ENCODE measurements at regions not wholly inside any gene's neighbourhood (a gene's known extent, or its start where the extent isn't known, plus 50 kb on each side); places are given as distances from the start of the nearest gene placed in this dataset.

GRCh38 chr12:107826276-107826675, 51.8 kb downstream of the ASCL4 start:
- H3K36me3 ChIP-seq (ENCODE audit: control insufficient read depth, insufficient read depth, low read length): no peaks in the 10 kb centered on the region
- H3K4me3 ChIP-seq (ENCODE audit: low read length): no peak overlapping the region
- peaks cover 4% of the 10 kb centered on the region for H3K9me3 ChIP-seq (ENCODE audit: control insufficient read depth, low read depth, low read length)
- no peak overlapping the region for H3K27ac ChIP-seq (ENCODE audit: low read length)
- 97% methylated on average over 5 of the region's 9 CpGs for WGBS (ENCODE audit: insufficient coverage, low lambda C conversion rate)
- DNase-seq: no peak
- H3K27me3 ChIP-seq (ENCODE audit: control insufficient read depth, insufficient read depth, low read length): no peaks in the 10 kb centered on the region
- H3K4me1 ChIP-seq (ENCODE audit: control insufficient read depth, insufficient read depth, low read length): no peaks in the 10 kb centered on the region

GRCh38 chr12:107829271-107829670, 54.8 kb downstream of the ASCL4 start:
- H3K27ac ChIP-seq (ENCODE audit: low read length): no peak overlapping the region
- WGBS (ENCODE audit: insufficient coverage, low lambda C conversion rate): no CpG with 5 or more reads among the region's 1 CpG
- H3K9me3 ChIP-seq (ENCODE audit: control insufficient read depth, low read depth, low read length): peaks cover 4% of the 10 kb centered on the region
- H3K36me3 ChIP-seq (ENCODE audit: control insufficient read depth, insufficient read depth, low read length): no peaks in the 10 kb centered on the region
- no peak for DNase-seq
- H3K4me1 ChIP-seq (ENCODE audit: control insufficient read depth, insufficient read depth, low read length): no peaks in the 10 kb centered on the region
- no peak overlapping the region for H3K4me3 ChIP-seq (ENCODE audit: low read length)
- H3K27me3 ChIP-seq (ENCODE audit: control insufficient read depth, insufficient read depth, low read length): peaks cover 3% of the 10 kb centered on the region

- no peak for DNase-seq
- WGBS (ENCODE audit: insufficient coverage, low lambda C conversion rate): no CpG with 5 or more reads among the region's 4 CpGs
- Histone ChIP-seq H3K4me3 (ENCODE audit: low read length) (no peak overlapping the region), H3K36me3 (ENCODE audit: control insufficient read depth, insufficient read depth, low read length) (no peaks in the 10 kb centered on the region), H3K9me3 (ENCODE audit: control insufficient read depth, low read depth, low read length) (no peaks in the 10 kb centered on the region), H3K27ac (ENCODE audit: low read length) (no peak overlapping the region), H3K27me3 (ENCODE audit: control insufficient read depth, insufficient read depth, low read length) (peaks cover 8% of the 10 kb centered on the region), H3K4me1 (ENCODE audit: control insufficient read depth, insufficient read depth, low read length) (no peaks in the 10 kb centered on the region)
Observed at GRCh38 chr12:107832441-107832840, 57.9 kb downstream of the ASCL4 start.

GRCh38 chr12:107840186-107840585, 65.7 kb downstream of the ASCL4 start:
- Histone ChIP-seq H3K4me1 (ENCODE audit: control insufficient read depth, insufficient read depth, low read length) (no peaks in the 10 kb centered on the region), H3K27ac (ENCODE audit: low read length) (no peak overlapping the region), H3K36me3 (ENCODE audit: control insufficient read depth, insufficient read depth, low read length) (no peaks in the 10 kb centered on the region), H3K9me3 (ENCODE audit: control insufficient read depth, low read depth, low read length) (peaks cover 7% of the 10 kb centered on the region), H3K27me3 (ENCODE audit: control insufficient read depth, insufficient read depth, low read length) (peaks cover 42% of the 10 kb centered on the region), H3K4me3 (ENCODE audit: low read length) (no peak overlapping the region)
- DNase-seq: no peak
- no CpG with 5 or more reads among the region's 1 CpG for WGBS (ENCODE audit: insufficient coverage, low lambda C conversion rate)

GRCh38 chr12:107843351-107844311, 69.1 kb downstream of the ASCL4 start:
- Histone ChIP-seq H3K27ac (ENCODE audit: low read length) (no peak overlapping the region), H3K27me3 (ENCODE audit: control insufficient read depth, insufficient read depth, low read length) (peaks cover 68% of the 10 kb centered on the region), H3K4me3 (ENCODE audit: low read length) (no peak overlapping the region), H3K36me3 (ENCODE audit: control insufficient read depth, insufficient read depth, low read length) (no peaks in the 10 kb centered on the region), H3K9me3 (ENCODE audit: control insufficient read depth, low read depth, low read length) (peaks cover 7% of the 10 kb centered on the region), H3K4me1 (ENCODE audit: control insufficient read depth, insufficient read depth, low read length) (no peaks in the 10 kb centered on the region)
- peak in 1 of 2 donors; percentile 2 for DNase-seq
- WGBS (ENCODE audit: insufficient coverage, low lambda C conversion rate): no CpG with 5 or more reads among the region's 59 CpGs

- Histone ChIP-seq H3K36me3 (ENCODE audit: control insufficient read depth, insufficient read depth, low read length) (no peaks in the 10 kb centered on the region), H3K4me3 (ENCODE audit: low read length) (no peak overlapping the region), H3K9me3 (ENCODE audit: control insufficient read depth, low read depth, low read length) (peaks cover 7% of the 10 kb centered on the region), H3K27me3 (ENCODE audit: control insufficient read depth, insufficient read depth, low read length) (peaks cover 74% of the 10 kb centered on the region), H3K27ac (ENCODE audit: low read length) (no peak overlapping the region), H3K4me1 (ENCODE audit: control insufficient read depth, insufficient read depth, low read length) (no peaks in the 10 kb centered on the region)
- no CpG with 5 or more reads among the region's 54 CpGs for WGBS (ENCODE audit: insufficient coverage, low lambda C conversion rate)
- DNase-seq: peak in 1 of 2 donors; percentile 8
Observed at GRCh38 chr12:107844312-107844921, 69.9 kb downstream of the ASCL4 start.

GRCh38 chr12:107845226-107845979, 70.9 kb downstream of the ASCL4 start:
- Histone ChIP-seq H3K9me3 (ENCODE audit: control insufficient read depth, low read depth, low read length) (peaks cover 7% of the 10 kb centered on the region), H3K27me3 (ENCODE audit: control insufficient read depth, insufficient read depth, low read length) (peaks cover 74% of the 10 kb centered on the region), H3K36me3 (ENCODE audit: control insufficient read depth, insufficient read depth, low read length) (no peaks in the 10 kb centered on the region), H3K4me1 (ENCODE audit: control insufficient read depth, insufficient read depth, low read length) (no peaks in the 10 kb centered on the region), H3K4me3 (ENCODE audit: low read length) (no peak overlapping the region), H3K27ac (ENCODE audit: low read length) (no peak overlapping the region)
- DNase-seq: no peak
- 7% methylated on average over 3 of the region's 51 CpGs for WGBS (ENCODE audit: insufficient coverage, low lambda C conversion rate)

- no peaks in the 10 kb centered on the region for H3K36me3 ChIP-seq (ENCODE audit: control insufficient read depth, insufficient read depth, low read length)
- no peaks in the 10 kb centered on the region for H3K4me1 ChIP-seq (ENCODE audit: control insufficient read depth, insufficient read depth, low read length)
- DNase-seq: no peak
- no peak overlapping the region for H3K27ac ChIP-seq (ENCODE audit: low read length)
- no CpG with 5 or more reads among the region's 17 CpGs for WGBS (ENCODE audit: insufficient coverage, low lambda C conversion rate)
- peaks cover 71% of the 10 kb centered on the region for H3K27me3 ChIP-seq (ENCODE audit: control insufficient read depth, insufficient read depth, low read length)
- peaks cover 7% of the 10 kb centered on the region for H3K9me3 ChIP-seq (ENCODE audit: control insufficient read depth, low read depth, low read length)
- no peak overlapping the region for H3K4me3 ChIP-seq (ENCODE audit: low read length)
Observed at GRCh38 chr12:107845980-107846659, 71.6 kb downstream of the ASCL4 start.

- peaks cover 7% of the 10 kb centered on the region for H3K9me3 ChIP-seq (ENCODE audit: control insufficient read depth, low read depth, low read length)
- H3K4me1 ChIP-seq (ENCODE audit: control insufficient read depth, insufficient read depth, low read length): no peaks in the 10 kb centered on the region
- WGBS (ENCODE audit: insufficient coverage, low lambda C conversion rate): no CpG with 5 or more reads among the region's 1 CpG
- no peaks in the 10 kb centered on the region for H3K36me3 ChIP-seq (ENCODE audit: control insufficient read depth, insufficient read depth, low read length)
- no peak for DNase-seq
- H3K4me3 ChIP-seq (ENCODE audit: low read length): no peak overlapping the region
- no peak overlapping the region for H3K27ac ChIP-seq (ENCODE audit: low read length)
- H3K27me3 ChIP-seq (ENCODE audit: control insufficient read depth, insufficient read depth, low read length): peaks cover 69% of the 10 kb centered on the region
Observed at GRCh38 chr12:107847430-107847829, 72.9 kb downstream of the ASCL4 start.

GRCh38 chr12:107847830-107848229, 73.3 kb downstream of the ASCL4 start:
- WGBS (ENCODE audit: insufficient coverage, low lambda C conversion rate): no CpG with 5 or more reads among the region's 3 CpGs
- Histone ChIP-seq H3K9me3 (ENCODE audit: control insufficient read depth, low read depth, low read length) (peaks cover 7% of the 10 kb centered on the region), H3K27ac (ENCODE audit: low read length) (no peak overlapping the region), H3K27me3 (ENCODE audit: control insufficient read depth, insufficient read depth, low read length) (peaks cover 67% of the 10 kb centered on the region), H3K36me3 (ENCODE audit: control insufficient read depth, insufficient read depth, low read length) (no peaks in the 10 kb centered on the region), H3K4me3 (ENCODE audit: low read length) (no peak overlapping the region), H3K4me1 (ENCODE audit: control insufficient read depth, insufficient read depth, low read length) (no peaks in the 10 kb centered on the region)
- DNase-seq: no peak
